ENCODE measurements at regions not wholly inside any gene's neighbourhood (a gene's known extent, or its start where the extent isn't known, plus 50 kb on each side); places are given as distances from the start of the nearest gene placed in this dataset.

GRCh38 chr16:85173981-85174751 lies 61.9 kb upstream of the CIBAR2 start:
- DNase-seq: no peak

GRCh38 chr16:85174871-85175723 lies 62.8 kb upstream of the CIBAR2 start:
- DNase-seq: no peak

- no peak for DNase-seq
Observed at GRCh38 chr16:85175724-85176233, 63.5 kb upstream of the CIBAR2 start.

GRCh38 chr16:85176541-85177447 lies 64.5 kb upstream of the CIBAR2 start:
- DNase-seq: no peak

- DNase-seq: no peak
Observed at GRCh38 chr16:85177448-85177846, 65.2 kb upstream of the CIBAR2 start.

- no peak for DNase-seq
Observed at GRCh38 chr16:85178006-85178591, 65.8 kb upstream of the CIBAR2 start.

- no peak for DNase-seq
Observed at GRCh38 chr16:85178596-85178995, 66.3 kb upstream of the CIBAR2 start.

- DNase-seq: no peak
Observed at GRCh38 chr16:85179344-85180046, 67.2 kb upstream of the CIBAR2 start.

- DNase-seq: no peak
Observed at GRCh38 chr16:85180047-85180826, 68.0 kb upstream of the CIBAR2 start.

GRCh38 chr16:85180827-85181738 lies 68.8 kb upstream of the CIBAR2 start:
- DNase-seq: no peak

- no peak for DNase-seq
Observed at GRCh38 chr16:85181739-85182129, 69.5 kb upstream of the CIBAR2 start.

GRCh38 chr16:85182286-85182685 lies 70.0 kb upstream of the CIBAR2 start:
- no peak for DNase-seq

GRCh38 chr16:85182774-85183173 lies 70.5 kb upstream of the CIBAR2 start:
- no peak for DNase-seq

- DNase-seq: no peak
Observed at GRCh38 chr16:85183564-85183963, 71.3 kb upstream of the CIBAR2 start.

- DNase-seq: no peak
Observed at GRCh38 chr16:85184404-85184803, 72.1 kb upstream of the CIBAR2 start.

GRCh38 chr16:85185303-85186100 lies 73.2 kb upstream of the CIBAR2 start:
- DNase-seq: no peak

- no peak for DNase-seq
Observed at GRCh38 chr16:85187002-85187401, 74.7 kb upstream of the CIBAR2 start.

GRCh38 chr16:85187447-85187846 lies 75.2 kb upstream of the CIBAR2 start:
- DNase-seq: no peak

- DNase-seq: no peak
Observed at GRCh38 chr16:85187886-85188285, 75.6 kb upstream of the CIBAR2 start.
